ENCODE measurements at regions not wholly inside any gene's neighbourhood (a gene's known extent, or its start where the extent isn't known, plus 50 kb on each side); places are given as distances from the start of the nearest gene placed in this dataset.
"Not testable (repeated sequence)": the region's sequence is repeated elsewhere in the genome, so short reads cannot be mapped to it uniquely, and the experiment has no call there.

DNA sequence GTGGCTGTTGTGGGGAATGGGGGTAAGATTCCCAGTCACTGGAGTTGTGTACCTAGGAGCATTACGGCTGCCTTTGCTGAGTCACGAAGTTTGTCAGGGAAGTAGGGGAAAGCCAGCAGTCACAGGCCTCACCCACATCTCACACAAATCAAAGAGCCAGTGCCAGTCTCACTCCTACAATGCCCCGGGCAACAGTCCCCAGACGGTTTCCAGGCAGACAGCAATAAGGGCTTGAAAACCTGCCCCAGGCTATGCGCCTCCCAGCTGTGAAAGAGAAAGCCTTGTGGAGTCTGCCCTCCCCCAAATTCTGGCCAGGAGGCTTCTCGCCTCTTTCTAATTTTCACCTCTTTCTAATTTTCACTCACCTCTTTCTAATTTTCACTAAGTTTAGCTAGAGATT lies 142.3 kb upstream of the EDNRB start:
- no peak for DNase-seq

DNA sequence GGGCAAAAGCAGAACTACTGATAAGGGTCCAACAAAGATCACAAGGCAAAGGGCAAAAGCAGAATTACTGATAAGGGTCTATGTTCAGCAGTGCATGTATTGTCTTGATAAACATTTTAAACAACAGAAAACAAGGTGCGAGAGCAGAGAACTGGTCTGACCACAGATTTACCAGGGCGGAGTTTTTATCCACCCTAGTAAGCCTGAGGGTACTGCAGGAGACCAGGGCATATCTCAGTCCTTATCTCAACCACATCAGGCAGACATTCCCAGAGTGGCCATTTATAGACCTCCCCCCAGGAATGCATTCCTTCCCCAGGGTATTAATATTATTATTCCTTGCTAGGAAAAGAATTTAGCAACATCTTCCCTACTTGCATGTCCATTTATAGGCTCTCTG lies 138.2 kb upstream of the EDNRB start:
- not testable (repeated sequence) for DNase-seq

GRCh38 chr13:78054157-78054556 lies 135.5 kb upstream of the EDNRB start:
- no peak for DNase-seq

- DNase-seq: no peak
These were observed 128.5 kb upstream of the EDNRB start for GRCh38 chr13:78047151-78047550.

DNA sequence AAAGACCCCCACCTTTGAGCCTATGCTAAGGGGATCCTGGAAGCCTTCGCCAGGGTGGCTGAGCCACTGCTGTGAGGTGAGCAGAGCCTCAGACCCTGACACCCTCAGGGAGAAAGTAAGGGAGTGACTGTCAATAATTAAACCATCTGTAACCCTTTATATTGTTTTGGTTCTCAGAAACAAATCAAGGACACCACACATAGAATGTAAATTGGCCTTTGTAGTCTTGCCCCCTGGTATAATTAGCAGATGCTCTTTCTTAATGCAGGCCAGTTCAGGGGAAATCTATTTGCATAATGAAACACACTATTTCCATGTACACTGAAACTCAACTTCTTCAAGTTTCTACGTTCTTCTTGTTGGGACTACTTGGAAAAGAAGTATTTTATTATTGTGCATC lies 127.7 kb upstream of the EDNRB start:
- no peak for DNase-seq

DNA sequence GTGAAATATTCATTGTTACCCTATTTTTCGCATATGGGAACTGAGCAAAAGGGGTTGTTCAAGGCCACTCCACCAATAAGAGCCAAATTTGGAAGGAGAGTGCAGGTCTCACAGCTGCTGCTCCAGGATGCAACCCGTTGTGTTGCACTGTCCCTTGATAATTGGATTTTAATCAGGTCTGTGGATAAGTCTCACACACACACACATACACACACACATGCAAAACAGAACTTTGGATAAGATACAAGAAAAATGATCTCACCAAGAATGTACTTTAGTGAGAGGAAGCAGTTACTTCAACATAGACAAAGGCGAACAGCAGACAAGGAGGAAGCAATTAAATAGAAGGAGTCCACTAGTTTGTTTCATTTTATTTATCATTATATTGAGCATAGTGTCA lies 127.3 kb upstream of the EDNRB start:
- DNase-seq: no peak

- not testable (repeated sequence) for DNase-seq
These were observed 122.7 kb upstream of the EDNRB start for GRCh38 chr13:78041366-78041765.

- DNase-seq: no peak
These were observed 121.7 kb upstream of the EDNRB start for GRCh38 chr13:78040205-78040830.

GRCh38 chr13:78036841-78037240 lies 118.2 kb upstream of the EDNRB start:
- DNase-seq: no peak

- no peak for DNase-seq
These were observed 116.9 kb upstream of the EDNRB start for GRCh38 chr13:78035500-78035899.

GRCh38 chr13:78033509-78033908 lies 114.9 kb upstream of the EDNRB start:
- DNase-seq: no peak

GRCh38 chr13:78032132-78032531 lies 113.5 kb upstream of the EDNRB start:
- DNase-seq: no peak

DNA sequence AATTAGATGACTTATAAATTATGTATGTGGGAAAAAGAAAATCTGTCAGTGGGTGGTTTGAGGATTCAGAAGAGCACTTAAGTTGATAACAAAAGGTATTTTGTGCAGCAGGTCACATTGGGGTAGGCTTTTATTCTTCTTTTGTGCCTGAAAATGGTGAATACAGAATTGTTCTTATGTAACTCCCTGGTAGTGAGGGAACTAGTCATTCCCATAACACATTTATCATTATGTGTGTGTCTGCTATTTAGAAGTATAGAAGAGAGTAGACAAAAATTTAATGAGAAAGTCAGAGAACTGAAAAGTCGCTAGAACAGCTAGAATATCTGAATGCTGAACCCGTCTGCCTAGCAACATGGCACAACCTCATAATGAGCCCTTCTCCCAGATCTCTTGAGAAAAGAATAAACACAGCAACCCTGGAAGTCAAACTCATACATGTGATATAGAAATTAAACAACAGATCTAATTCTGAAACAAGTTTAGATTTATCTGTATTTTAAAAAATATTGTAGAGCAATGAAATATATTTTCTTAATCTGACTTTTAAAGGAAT lies 111.8 kb upstream of the EDNRB start:
- DNase-seq: no peak

DNA sequence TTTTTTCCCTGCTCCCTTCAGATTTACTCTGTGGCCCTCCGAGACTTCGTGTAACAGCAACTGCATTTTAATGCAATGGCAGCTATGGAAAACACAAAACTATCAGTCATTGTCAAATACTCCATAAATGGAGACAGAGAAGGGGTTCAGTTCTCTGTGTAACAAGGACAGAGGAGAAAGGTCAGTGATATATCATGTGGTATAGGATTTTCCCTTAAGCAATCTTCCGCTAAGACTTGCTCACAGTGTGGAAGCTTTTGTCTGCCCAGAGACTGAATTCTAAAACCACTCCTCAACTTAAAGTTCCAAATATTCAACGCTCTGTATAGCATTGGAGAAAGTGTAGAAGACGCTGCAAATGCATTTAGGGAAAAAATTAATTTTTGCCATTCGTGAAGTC lies 111.3 kb upstream of the EDNRB start:
- no peak for DNase-seq

DNA sequence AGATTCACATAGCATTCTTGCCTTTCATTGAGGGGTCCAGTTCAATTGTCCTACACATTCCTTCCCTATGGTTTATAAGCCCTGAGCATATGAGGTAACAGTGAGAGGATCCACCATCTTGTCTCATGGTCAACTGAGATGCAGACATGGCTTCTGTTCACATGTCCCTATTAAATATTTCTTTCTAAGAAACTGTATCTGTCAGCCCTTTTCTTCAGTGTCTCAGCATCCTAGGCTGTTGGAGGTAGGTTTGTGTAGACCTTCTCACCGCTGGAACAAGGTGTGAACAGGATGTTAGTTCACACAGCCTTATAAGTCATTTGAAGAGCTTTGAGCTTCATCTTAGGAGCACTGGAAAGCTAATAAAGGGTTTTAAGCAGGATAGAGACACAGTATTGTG lies 110.3 kb upstream of the EDNRB start:
- no peak for DNase-seq

GRCh38 chr13:78024996-78025395 lies 106.4 kb upstream of the EDNRB start:
- no peak for DNase-seq

GRCh38 chr13:78022164-78022877 lies 103.7 kb upstream of the EDNRB start:
- no peak for DNase-seq

DNA sequence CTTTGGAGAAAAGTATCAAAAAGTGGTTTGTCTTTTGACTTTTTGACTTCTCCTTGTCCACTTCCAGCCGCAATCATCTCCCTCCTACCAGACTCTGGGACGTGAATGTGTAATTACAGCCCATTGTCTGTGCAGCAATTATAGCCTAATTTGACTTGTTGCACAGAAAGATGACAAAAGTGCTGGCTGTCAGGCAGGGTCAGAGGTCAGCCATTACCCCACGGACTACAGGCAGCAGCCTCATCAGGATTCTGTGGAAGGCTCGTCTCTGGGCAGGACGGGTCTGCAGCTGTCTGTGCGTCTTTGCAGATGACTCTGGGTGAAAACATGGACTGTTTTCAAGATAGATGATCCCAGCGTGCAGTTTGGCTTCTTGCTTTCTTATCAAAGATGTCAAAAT lies 102.2 kb upstream of the EDNRB start:
- no peak for DNase-seq

- no peak for DNase-seq
These were observed 97.2 kb upstream of the EDNRB start for GRCh38 chr13:78015782-78016181.

DNA sequence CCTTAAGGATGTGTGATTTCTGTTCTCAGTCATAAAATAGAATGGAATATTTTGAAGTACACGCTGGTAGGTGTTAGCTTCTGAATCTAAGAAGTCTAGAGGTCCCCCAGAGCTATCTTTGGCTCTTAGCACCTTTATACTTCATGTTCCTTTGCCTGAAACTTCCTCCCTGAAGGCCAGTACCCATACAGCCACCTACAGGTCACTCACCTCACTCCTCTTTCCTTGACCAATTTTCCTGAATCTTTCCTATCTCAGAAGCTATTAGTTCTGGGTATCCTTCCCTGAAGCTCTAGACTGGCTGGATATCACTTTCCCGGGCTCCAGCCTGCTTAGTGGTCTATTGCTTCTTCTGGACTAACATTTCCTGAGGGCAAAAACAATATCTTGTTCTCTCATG lies 93.4 kb upstream of the EDNRB start:
- DNase-seq: no peak

GRCh38 chr13:78004821-78005220 lies 86.2 kb upstream of the EDNRB start:
- no peak for DNase-seq

DNA sequence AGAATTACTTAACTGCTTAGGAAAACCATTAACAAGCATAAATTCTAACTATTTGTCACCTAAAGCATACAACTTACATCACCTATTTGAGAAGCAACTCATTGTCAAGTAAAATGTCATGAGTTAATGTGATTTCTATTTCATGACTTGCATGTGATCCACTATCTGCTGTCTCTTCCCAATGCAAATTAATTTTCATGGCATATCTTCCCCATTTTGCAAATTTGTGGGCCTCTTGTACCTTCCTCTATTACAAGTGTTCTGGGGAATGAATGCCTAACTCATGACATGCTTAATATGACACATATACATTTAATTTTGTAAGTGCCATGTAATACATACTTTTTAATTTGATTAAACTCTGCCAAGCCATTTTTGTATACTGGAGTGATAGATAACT lies 81.1 kb upstream of the EDNRB start:
- no peak for DNase-seq

DNA sequence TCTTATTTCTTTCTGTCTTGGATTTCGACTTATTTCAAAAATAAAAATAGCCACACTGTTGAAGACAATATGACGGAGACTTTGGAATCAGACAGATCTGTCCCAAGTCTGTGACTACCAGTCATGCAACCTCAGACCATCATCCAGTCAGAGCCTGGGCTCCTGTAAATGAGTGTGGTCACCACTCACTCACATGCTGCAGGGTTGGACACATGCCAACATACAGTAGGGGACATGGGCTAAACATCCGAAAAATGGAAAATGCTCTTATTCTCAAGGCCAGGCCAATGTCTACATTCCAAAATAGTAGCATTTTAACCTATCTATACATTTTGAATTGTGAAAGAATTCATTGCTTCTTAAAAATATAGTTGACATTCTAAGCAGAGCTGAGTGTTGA lies 75.5 kb upstream of the EDNRB start:
- DNase-seq: no peak

DNA sequence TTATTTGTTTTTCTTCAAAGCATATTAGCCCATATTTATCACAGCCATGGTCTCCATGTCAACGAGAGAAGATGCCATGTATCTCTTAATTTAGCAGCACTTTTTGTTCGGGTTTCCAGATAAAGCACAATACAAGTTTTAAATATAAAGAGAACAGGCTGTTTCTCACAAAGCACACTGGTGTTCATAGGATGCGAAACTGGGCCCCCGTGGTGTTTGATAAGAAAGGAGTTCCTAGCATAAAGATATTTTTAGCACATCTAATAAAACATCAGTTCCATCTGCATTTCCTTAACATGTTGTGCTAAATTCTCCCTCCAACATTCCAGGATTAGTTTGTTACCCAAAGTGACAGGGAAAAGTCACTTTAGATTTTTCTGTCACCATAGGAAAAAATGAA lies 72.4 kb upstream of the EDNRB start:
- DNase-seq: no peak

DNA sequence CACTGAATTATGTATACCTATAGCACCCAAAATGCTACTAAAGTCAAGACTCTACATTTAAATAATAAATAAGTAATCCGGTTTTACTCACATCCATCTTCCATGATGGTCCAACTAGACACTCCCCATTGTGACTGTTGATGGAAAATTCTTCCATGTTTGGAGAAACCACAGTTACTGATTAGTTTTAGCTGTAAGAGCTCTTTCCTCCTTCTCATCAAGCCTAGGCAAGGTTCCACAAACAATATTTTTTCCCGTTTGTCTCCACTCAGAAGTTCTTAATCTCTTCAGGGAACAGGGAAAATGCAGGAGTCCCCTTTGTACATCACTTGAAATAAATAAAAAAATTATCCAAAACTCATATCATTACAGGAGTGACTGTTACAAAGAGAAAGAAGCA lies 70.7 kb upstream of the EDNRB start:
- no peak for DNase-seq
